Thoracic aorta (tissue), 2 donors: ENCODE measurements at regions not wholly inside any gene's neighbourhood (a gene's known extent, or its start where the extent isn't known, plus 50 kb on each side); places are given as distances from the start of the nearest gene placed in this dataset.

Experiments
- ATAC-seq: fragments of 150-250 bp; one replicate; pipeline ENCODE4 v1.8.0; 2017; ENCODE audit warnings: low read depth; ENCODE audit not compliant: insufficient number of reproducible peaks, low FRiP score
- DNase-seq: peaks from one replicate; pipeline ENCODE4 v3.0.0-alpha.2; 2020; ENCODE audit warnings: low spot score
- H3K27ac ChIP-seq, 2 donors: fragments of 200-600 bp; sonication (generic); 1 replicate in 1 of 2; 2 replicates in 1 of 2; pipeline ENCODE4 v1.5.1; 2016; ENCODE audit warnings: mild to moderate bottlenecking in 2 of 2, moderate library complexity in 2 of 2
- H3K27me3 ChIP-seq: fragments of 200-600 bp; sonication (generic); replicated peaks from 2 replicates; pipeline ENCODE4 v1.6.0; 2016; ENCODE audit warnings: mild to moderate bottlenecking; ENCODE audit not compliant: insufficient read depth
- H3K36me3 ChIP-seq: fragments of 200-600 bp; sonication (generic); one replicate; pipeline ENCODE4 v1.5.1; 2016
- H3K4me1 ChIP-seq, 2 donors: fragments of 200-600 bp; sonication (generic); 1 replicate in 1 of 2; 2 replicates in 1 of 2; pipeline versions ENCODE4 v1.5.1 to v1.6.0; 2016; ENCODE audit warnings: low read depth in 2 of 2, mild to moderate bottlenecking in 1 of 2; ENCODE audit not compliant: control insufficient read depth in 1 of 2
- H3K4me3 ChIP-seq: fragments of 200-600 bp; sonication (generic); 2 replicates; pipeline ENCODE4 v1.5.1; 2016; ENCODE audit warnings: mild to moderate bottlenecking
- H3K9me3 ChIP-seq: fragments of 200-600 bp; sonication (generic); 2 replicates; pipeline ENCODE4 v1.5.1; 2016
- CTCF ChIP-seq: fragments of 200-600 bp; sonication (generic); IDR thresholded peaks from one replicate; pipeline ENCODE4 v1.5.1; 2019; ENCODE audit warnings: antibody characterized with exemption

- DNase-seq = no peak
- H3K27ac ChIP-seq = no peak overlapping the region
- no peaks in the 10 kb centered on the region for H3K4me1 ChIP-seq
- no peaks in the 10 kb centered on the region for H3K36me3 ChIP-seq
- H3K4me3 ChIP-seq = no peak overlapping the region
- ATAC-seq = no peak
- H3K9me3 ChIP-seq = no peaks in the 10 kb centered on the region
- no peaks in the 10 kb centered on the region for H3K27me3 ChIP-seq
- no peak for TF ChIP-seq CTCF
These were observed 209.5 kb upstream of the FGF13 start for GRCh38 chrX:138921031-138921430.

GRCh38 chrX:138917781-138918180 lies 206.3 kb upstream of the FGF13 start:
- H3K4me3 ChIP-seq = no peak overlapping the region
- H3K27ac ChIP-seq = no peak overlapping the region
- H3K4me1 ChIP-seq = no peaks in the 10 kb centered on the region
- no peaks in the 10 kb centered on the region for H3K27me3 ChIP-seq
- TF ChIP-seq CTCF = no peak
- ATAC-seq = no peak
- H3K9me3 ChIP-seq = no peaks in the 10 kb centered on the region
- no peaks in the 10 kb centered on the region for H3K36me3 ChIP-seq
- no peak for DNase-seq

- H3K36me3 ChIP-seq = no peaks in the 10 kb centered on the region
- H3K9me3 ChIP-seq = no peaks in the 10 kb centered on the region
- no peak overlapping the region for H3K27ac ChIP-seq
- no peak for DNase-seq
- no peak for TF ChIP-seq CTCF
- H3K4me1 ChIP-seq = no peaks in the 10 kb centered on the region
- H3K27me3 ChIP-seq = no peaks in the 10 kb centered on the region
- ATAC-seq = no peak
- no peak overlapping the region for H3K4me3 ChIP-seq
These were observed 203.2 kb upstream of the FGF13 start for GRCh38 chrX:138914767-138915166.

- DNase-seq = no peak
- Histone ChIP-seq H3K4me1 (no peaks in the 10 kb centered on the region), H3K4me3 (no peak overlapping the region), H3K9me3 (no peaks in the 10 kb centered on the region), H3K36me3 (no peaks in the 10 kb centered on the region), H3K27ac (no peak overlapping the region), H3K27me3 (no peaks in the 10 kb centered on the region)
- TF ChIP-seq CTCF = no peak
- no peak for ATAC-seq
These were observed 197.1 kb upstream of the FGF13 start for GRCh38 chrX:138908577-138908976.

- Histone ChIP-seq H3K27me3 (no peaks in the 10 kb centered on the region), H3K27ac (no peak overlapping the region), H3K4me1 (no peaks in the 10 kb centered on the region), H3K36me3 (no peaks in the 10 kb centered on the region), H3K9me3 (no peaks in the 10 kb centered on the region), H3K4me3 (no peak overlapping the region)
- ATAC-seq = no peak
- no peak for DNase-seq
- no peak for TF ChIP-seq CTCF
These were observed 186.3 kb upstream of the FGF13 start for GRCh38 chrX:138897621-138898492.
